ENCODE measurements at regions not wholly inside any gene's neighbourhood (a gene's known extent, or its start where the extent isn't known, plus 50 kb on each side); places are given as distances from the start of the nearest gene placed in this dataset.

GRCh38 chr1:83006271-83006670, 992.7 kb downstream of the TTLL7 start:
- H3K4me3 ChIP-seq (ENCODE audit: low read depth, low read length) = no peak overlapping the region
- no peak for DNase-seq (ENCODE audit: low read depth)
- TF ChIP-seq CTCF (IDR thresholded peaks at IDR 0.05; ENCODE audit: insufficient read depth, low read length) = no peak

GRCh38 chr1:83000286-83000685, 998.6 kb downstream of the TTLL7 start:
- H3K4me3 ChIP-seq (ENCODE audit: low read depth, low read length) = no peak overlapping the region
- DNase-seq (ENCODE audit: low read depth) = no peak
- TF ChIP-seq CTCF (IDR thresholded peaks at IDR 0.05; ENCODE audit: insufficient read depth, low read length) = no peak

DNA sequence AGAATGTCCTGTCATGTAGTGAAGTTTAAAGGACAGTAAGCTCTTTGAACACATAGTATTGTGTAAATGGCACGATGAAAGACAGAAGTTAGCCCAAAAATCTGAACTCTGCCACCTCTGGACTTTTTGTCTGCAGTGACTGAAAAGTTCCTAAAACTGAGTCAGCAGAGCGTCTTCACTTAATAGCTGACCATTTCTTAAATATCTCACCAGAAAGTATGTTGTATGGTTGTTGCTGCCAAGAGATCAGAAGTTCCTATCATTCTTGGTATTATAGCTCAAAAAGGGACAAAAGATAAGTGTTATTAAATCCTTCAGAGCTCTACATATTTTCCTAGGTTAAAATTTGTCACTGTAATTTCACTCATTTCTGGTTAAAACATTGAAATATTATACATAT, 1003.0 kb downstream of the TTLL7 start:
- H3K4me3 ChIP-seq (ENCODE audit: low read depth, low read length) = no peak overlapping the region
- no peak for TF ChIP-seq CTCF (IDR thresholded peaks at IDR 0.05; ENCODE audit: insufficient read depth, low read length)
- DNase-seq (ENCODE audit: low read depth) = peak; percentile 4

GRCh38 chr1:82994616-82995263, 1004.2 kb downstream of the TTLL7 start:
- no peak for TF ChIP-seq CTCF (IDR thresholded peaks at IDR 0.05; ENCODE audit: insufficient read depth, low read length)
- peak; percentile 4 for DNase-seq (ENCODE audit: low read depth)
- no peak overlapping the region for H3K4me3 ChIP-seq (ENCODE audit: low read depth, low read length)

DNA sequence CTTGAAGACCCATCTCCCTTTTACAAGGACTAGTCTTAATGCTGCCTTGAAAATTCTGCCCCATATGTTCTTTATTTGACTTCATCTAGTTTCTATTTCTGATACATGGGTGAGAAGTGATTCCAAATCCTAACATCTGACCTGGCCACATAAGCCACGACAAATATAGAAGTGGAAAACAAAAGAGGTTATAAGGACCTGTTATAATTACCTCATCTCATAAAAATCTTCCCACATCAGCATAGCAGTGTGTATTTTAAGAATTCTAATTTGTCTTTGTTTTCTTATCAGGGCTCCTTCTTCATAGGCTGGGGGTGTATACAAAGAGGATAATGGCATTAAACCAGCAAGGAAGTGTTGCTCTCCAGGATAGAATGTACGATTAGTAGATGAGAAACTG, 1007.4 kb downstream of the TTLL7 start:
- no peak for DNase-seq (ENCODE audit: low read depth)
- no peak for TF ChIP-seq CTCF (IDR thresholded peaks at IDR 0.05; ENCODE audit: insufficient read depth, low read length)
- no peak overlapping the region for H3K4me3 ChIP-seq (ENCODE audit: low read depth, low read length)

DNA sequence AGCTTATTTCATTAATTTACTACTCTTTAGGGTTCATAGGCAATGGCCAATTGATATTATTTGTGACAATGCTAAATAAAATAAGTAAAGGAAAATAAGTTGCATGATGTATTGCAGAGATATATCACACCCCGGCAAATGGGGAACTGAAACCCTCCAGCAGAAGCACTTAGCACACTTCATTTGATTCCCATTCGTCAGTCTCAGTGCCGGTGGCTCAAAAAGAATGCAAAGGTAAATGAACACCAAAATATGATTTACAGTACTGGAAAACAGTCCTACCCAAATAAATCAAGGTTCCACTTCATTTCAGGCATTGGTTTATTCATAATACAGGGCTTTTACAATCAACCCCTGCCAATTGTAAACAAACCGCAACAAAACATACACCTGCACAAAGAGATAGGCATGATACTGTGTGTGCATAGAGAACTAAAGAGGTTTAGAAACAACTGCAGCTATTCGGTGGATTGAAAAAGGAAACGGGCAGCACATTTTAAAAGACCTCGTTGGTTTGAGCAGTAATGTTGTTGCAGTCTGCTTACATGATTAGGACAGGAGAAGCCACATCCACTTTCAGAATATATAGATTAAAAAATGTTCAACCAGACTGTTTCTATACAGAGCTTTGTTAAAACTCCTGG, 1019.2 kb downstream of the TTLL7 start:
- TF ChIP-seq CTCF (IDR thresholded peaks at IDR 0.05; ENCODE audit: insufficient read depth, low read length) = no peak
- no peak overlapping the region for H3K4me3 ChIP-seq (ENCODE audit: low read depth, low read length)
- DNase-seq (ENCODE audit: low read depth) = no peak
